Urothelium cell line (cell line): ENCODE measurements at regions not wholly inside any gene's neighbourhood (a gene's known extent, or its start where the extent isn't known, plus 50 kb on each side); places are given as distances from the start of the nearest gene placed in this dataset.
"Not testable (repeated sequence)": the region's sequence is repeated elsewhere in the genome, so short reads cannot be mapped to it uniquely, and the experiment has no call there.

Source experiments
- DNase-seq: peaks from one replicate; pipeline ENCODE4 v3.0.0; 2011; ENCODE audit warnings: low spot score, mixed read lengths
- FAIRE-seq: peaks from 2 replicates; lab custom pipeline; 2011; peaks lifted over from hg19 to GRCh38; lab: Jason Lieb, UNC

DNA sequence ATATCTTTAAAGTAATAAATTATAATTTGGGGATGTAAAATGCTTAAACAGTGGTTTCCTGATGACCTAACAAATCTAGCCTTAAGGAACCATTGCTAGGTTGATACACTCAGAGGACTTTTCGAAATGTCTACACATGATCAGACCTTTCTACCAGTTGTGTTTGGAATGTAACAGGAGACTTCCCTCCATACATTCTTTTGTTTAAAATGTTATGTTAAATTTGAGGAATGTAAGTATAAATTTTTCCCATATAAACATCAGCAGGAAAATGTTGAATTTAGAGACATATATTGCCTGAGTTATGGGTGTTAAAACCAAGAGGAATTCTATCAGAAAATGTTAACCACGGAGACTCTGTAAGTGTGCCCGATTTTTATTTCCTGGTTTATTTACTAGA, 190.6 kb upstream of the SPRY1 start:
- no peak for DNase-seq
- no peak for FAIRE-seq

GRCh38 chr4:123209436-123209835, 187.2 kb upstream of the SPRY1 start:
- no peak for DNase-seq
- no peak for FAIRE-seq

DNA sequence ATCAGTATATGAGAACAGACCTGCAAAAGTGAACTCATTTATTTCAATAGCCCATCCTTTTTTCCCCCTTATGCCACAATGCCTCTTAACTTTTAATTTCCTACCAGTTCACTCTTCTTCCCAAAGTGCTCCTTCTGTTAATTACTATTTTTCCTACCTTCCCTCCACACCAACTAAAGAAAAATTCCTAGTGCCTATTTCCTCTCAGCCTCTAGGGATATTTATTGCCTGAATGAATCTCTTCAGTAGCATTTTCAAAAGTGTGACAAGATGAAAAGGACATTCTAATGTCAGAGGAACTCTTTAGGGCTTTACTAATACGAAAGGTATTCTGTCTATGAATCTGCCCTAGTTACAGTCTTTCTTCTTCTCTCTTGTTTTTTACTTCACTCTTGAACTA, 181.1 kb upstream of the SPRY1 start:
- FAIRE-seq: no peak
- DNase-seq: no peak

GRCh38 chr4:123216543-123216942, 180.1 kb upstream of the SPRY1 start:
- DNase-seq: no peak
- no peak for FAIRE-seq

DNA sequence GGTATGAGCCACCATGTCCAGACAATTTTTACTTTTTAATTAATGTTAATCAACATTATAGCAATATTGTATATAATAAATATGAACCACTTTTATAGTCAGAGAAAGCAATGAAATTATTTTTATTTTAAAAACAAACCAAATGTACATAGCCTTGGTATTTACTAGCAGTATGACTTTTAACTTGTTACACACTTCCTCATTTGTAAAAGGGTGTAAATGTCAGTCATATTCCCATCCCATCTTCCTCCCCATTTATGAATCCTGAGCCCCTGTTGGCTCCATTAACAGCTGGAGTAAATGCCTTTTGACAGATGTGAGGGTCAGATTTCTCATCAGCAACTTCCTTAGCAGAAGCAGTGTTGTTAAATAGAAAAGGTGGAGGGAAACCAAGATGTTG, 179.6 kb upstream of the SPRY1 start:
- DNase-seq: no peak
- no peak for FAIRE-seq

GRCh38 chr4:123217664-123218063, 178.9 kb upstream of the SPRY1 start:
- DNase-seq (no peak), FAIRE-seq (no peak)

- FAIRE-seq (no peak), DNase-seq (no peak)
Observed at GRCh38 chr4:123218981-123219380, 177.6 kb upstream of the SPRY1 start.

- no peak for DNase-seq
Observed at GRCh38 chr4:123229286-123229685, 167.3 kb upstream of the SPRY1 start.

GRCh38 chr4:123230061-123230460, 166.5 kb upstream of the SPRY1 start:
- DNase-seq: no peak
- no peak for FAIRE-seq

More at GRCh38 chr4:123229286-123229685, 167.3 kb upstream of the SPRY1 start:
- no peak for FAIRE-seq

DNA sequence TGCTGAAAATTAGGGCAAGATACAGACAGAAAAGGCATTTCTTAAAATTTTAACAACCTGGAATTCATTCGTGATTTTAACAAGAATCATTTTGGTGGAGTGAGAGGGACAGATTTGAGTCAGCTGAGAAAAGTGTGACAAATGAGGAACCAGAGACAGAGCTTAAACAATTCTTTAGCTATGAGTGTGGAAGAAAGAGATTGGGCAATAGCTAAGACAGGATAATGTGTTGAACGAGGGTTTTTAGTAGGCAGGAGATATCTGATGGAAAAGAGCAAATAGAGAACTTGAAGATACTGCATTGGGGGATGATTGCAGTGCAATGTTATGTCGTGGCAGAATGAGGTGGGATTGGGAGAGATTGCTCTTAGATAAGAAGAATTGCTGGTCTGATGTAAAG, 164.2 kb upstream of the SPRY1 start:
- FAIRE-seq (no peak), DNase-seq (no peak)

DNA sequence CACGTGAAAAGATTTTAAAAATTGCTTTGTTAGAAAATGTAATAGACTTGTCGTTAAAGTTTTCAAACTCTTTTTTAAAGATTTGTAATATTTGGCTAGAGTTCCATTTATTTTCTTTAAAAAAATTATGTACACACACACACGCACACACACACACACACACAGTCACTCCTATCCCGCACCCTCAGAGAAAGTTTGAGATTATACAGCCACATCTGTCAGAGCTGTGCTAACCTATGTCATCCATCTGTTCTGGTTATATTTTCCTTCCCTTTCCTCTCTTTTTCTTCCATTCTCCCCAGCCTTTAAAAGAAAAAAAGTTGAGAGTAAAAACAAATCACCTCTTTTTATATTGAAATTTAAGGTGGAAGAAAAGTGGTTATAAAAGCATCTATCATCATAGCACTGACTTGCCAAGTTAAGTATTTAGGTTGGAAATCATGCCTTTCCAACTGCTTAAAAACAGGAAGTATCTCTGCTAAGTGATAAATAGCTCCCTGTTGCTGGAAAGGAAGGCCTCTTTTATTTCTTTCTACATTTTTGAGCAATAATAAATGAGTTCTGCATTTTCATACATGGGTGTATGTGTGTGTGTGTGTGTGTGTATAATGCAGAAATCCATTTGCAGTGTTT, 163.3 kb upstream of the SPRY1 start:
- no peak for FAIRE-seq
- no peak for DNase-seq

GRCh38 chr4:123234955-123235354, 161.6 kb upstream of the SPRY1 start:
- FAIRE-seq: no peak

DNA sequence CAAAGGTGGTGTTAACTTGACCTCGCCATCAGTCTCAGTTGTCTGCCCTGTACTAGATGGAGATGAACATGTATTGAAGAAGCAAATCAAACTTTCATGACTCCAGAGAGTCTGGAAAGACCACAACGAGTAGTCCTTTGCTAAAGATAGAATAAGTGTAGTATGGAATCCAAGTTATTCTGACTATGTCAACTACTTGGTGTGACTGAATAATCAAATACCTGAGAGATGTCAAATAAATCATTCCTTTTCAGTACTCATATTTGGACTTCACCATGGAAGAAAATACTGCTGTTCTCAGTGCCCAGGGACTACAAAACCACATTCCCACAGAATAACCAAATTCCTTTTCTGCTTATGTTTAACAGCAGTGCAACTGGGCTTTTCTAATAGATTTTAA, 161.2 kb upstream of the SPRY1 start:
- no peak for FAIRE-seq

More at GRCh38 chr4:123234955-123235354, 161.6 kb upstream of the SPRY1 start:
- no peak for DNase-seq

DNA sequence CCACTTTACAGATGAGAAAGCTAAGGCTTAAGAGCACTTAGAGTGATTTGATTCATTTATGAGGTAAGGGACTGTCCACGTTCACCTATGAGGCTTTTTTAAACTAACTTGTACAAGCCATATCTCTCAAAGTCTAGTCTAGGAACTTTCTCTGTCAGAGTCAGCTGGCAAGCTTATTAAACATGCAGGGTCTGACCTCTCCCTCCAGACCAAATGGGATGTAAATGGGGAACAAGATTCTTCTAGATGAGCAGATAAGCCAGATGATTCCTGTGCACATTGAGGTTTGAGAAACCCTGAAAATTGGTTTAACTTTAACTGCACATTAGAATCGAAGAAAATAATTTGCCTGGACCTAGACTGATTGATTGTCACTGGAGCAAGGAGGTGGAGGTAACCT, 160.0 kb upstream of the SPRY1 start:
- DNase-seq: no peak
- no peak for FAIRE-seq

More for the DNA sequence above, 161.2 kb upstream of the SPRY1 start:
- peak; percentile 9 for DNase-seq

DNA sequence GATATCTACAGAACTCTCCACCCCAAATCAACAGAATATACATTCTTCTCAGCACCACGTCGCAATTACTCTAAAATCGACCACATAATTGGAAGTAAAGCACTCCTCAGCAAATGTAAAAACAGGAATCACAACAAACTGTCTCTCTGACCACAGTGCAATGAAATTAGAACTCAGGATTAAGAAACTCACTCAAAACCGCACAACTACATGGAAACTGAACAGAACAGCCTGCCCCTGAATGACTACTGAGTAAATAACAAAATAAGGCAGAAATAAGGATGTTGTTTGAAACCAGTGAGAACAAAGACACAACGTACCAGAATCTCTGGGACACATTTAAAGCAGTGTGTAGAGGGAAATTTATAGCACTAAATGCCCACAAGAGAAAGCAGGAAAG, 156.3 kb upstream of the SPRY1 start:
- not testable (repeated sequence) for FAIRE-seq

DNA sequence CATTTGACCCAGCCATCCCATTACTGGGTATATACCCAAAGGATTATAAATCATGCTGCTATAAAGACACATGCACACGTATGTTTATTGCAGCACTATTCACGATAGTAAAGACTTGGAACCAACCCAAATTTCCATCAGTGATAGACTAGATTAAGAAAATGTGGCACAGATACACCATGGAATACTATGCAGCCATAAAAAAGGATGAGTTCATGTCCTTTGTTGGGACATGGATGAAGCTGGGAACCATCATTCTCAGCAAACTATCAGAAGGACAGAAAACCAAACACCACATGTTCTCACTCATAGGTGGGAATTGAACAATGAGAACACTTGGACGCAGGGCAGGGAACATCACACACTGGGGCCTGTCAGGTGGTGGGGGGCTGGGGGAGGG, 153.4 kb upstream of the SPRY1 start:
- not testable (repeated sequence) for DNase-seq, FAIRE-seq

More for the DNA sequence above, 156.3 kb upstream of the SPRY1 start:
- DNase-seq: not testable (repeated sequence)

GRCh38 chr4:123244137-123244536, 152.5 kb upstream of the SPRY1 start:
- DNase-seq: no peak
- FAIRE-seq: no peak

DNA sequence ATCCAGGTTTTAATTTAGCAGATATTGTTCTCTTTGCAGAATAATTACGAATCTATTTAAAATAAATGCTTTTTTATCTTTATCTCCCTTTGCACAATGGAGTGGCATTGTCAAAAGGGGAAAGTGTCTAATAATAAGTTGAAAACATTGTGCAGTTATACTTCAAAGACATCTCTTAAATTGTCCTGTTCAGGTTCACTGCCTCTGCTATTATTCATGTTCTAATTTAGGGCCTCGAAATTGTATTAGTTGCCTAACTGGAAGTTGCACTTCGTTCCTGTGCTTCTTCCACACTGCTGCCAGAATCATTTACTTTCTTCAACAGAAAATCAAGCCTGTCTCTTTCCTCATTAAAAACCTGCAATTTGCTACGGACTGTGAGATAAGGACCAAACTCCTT, 150.5 kb upstream of the SPRY1 start:
- no peak for FAIRE-seq
- DNase-seq: no peak

DNA sequence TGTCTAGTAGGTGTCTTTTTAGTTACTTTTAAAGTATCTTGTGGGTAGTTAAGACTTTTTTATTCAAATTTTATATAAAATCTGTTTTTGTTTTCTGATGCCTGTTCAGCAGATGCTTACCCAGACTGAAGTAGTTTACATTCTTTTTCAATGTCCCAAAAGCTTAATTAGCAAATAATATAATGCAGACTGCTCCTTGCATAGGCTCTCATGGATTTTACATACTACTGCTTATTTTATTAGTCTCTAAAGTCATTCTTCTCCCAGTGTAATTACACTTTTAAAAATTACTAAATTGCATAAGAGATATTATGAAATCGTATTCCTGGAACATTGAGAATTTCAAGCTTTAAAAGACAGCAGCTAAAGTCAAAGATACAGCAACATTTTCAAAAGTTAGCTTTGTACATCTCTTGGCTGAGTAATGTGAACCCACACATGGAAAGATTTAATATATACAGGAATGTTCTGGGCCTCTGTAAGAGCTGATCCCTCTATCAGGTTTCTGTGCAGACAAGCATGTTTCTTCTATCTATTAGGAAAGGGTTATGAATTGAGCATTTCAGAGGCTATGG, 148.4 kb upstream of the SPRY1 start:
- FAIRE-seq (no peak), DNase-seq (no peak)

GRCh38 chr4:123249821-123250220, 146.8 kb upstream of the SPRY1 start:
- DNase-seq: no peak
- FAIRE-seq: no peak

- no peak for DNase-seq
- FAIRE-seq: no peak
Observed at GRCh38 chr4:123250843-123251242, 145.8 kb upstream of the SPRY1 start.

DNA sequence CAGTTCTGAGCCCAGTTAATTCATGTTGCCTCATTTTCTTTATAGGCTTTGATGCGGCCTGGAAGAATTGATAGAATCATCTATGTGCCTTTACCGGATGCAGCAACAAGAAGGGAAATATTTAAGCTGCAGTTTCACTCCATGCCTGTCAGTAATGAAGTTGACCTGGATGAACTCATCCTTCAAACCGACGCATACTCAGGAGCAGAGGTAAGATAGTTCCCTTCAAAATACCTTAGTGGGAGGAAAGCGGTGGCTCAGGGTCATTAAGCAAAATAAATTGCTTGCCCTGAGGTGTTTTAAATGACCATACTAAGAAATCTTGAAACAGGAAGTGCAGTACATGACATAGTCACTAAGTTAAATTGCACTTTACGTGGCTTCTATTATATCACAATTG, 140.6 kb upstream of the SPRY1 start:
- FAIRE-seq (no peak), DNase-seq (no peak)

DNA sequence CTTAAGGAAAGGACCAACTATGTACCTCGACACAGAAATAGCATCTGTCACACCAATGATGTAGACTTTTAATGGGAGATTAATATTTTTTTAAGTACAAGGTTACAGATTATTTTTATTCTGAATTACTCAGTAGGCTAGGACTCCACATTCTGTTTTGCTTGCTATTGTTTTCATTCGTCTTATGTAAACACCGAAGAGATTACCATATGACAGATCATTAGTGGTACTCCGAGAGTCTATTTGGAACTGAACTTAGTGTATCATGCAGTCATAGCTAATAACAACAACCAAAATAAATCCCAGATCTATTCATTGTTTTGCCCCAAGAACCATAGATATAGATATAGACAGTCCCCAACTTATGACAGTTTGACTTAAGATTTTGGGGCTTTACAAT, 139.7 kb upstream of the SPRY1 start:
- DNase-seq (no peak), FAIRE-seq (no peak)
